Myocyte (in vitro differentiated cells): ENCODE measurements at regions not wholly inside any gene's neighbourhood (a gene's known extent, or its start where the extent isn't known, plus 50 kb on each side); places are given as distances from the start of the nearest gene placed in this dataset.

Experiments used
- DNase-seq: peaks from one replicate; pipeline ENCODE4 v3.0.0-alpha.2; 2012; ENCODE audit warnings: low read depth

DNA sequence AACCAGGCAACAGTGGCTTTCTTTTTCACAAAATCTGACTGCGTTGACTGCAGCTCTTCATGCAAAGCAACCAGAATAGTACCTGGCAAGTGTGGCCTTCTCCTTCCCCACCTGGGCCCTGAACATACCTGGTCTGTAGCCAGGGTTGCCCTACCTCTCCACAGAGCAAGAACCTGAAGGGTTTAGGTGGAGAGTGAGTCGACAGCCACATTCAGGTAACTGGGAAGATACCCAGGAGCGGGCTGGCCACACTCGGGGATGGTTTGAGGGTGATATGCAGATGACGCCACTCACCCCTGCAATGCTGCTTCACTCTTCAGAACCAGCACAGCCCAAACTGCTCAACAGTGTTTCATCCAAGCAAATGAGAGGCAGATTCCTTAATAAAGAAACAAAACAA, 117.3 kb downstream of the TTC32 start:
- no peak for DNase-seq

DNA sequence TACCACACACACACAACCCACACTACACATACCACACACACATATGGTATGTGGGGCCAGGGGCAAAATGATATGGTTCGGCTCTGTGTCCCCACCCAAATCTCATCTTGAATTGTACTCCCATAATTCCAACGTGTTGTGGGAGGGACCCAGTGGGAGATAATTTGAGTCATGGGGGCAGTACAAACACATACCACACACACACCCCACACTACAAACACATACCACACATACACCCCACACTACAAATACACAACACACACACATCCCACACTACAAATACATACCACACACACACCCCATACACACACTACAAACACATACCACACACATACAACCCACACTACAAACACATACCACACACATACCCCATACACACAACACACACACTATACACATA, 117.8 kb downstream of the TTC32 start:
- DNase-seq: no peak

DNA sequence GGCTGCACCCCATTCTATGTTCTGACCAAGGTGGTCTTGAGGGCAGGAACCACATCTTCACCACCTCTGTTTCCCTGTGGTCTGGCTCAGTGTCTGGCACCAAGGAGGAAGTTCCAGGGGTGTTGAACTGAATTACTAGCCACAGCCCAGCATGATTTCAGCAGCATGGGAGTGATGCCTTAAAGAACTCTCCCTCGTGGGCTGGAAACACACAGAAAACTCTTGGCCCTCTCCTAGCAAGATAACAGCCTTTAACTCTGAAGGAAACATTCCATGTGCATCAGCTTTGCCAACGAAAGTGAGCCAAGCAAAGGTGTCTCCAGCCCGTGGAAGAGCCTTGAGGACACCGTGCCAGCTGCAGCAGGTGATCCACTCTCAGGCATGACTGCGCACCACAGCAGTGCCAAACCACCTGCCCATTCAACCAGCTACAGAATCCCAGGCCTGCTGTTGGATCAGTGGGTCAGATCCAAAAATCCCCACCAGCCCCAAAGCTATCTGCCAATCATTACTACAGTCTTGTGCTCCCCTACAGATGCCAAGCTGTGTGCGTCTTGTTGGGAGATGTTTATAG, 124.8 kb downstream of the TTC32 start:
- DNase-seq: no peak

DNA sequence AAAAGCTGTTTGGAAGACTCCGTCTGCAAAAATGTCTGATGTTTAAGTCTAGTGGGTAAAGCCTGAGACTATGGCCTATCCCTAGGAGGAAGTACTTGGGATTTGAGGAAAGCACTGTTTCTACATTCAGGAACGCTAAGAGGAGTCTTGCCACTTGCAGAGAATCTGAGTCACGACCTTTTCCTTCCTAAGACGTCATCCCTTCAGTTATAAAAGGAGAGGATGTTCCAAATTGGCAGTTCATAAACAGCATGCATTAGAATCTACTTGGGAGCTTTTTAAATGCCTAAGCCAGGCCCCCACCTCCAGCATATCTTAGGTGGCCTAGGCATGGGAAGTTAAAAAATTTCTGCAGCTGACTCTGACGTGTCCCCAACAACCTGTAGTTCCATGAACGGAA, 125.9 kb downstream of the TTC32 start:
- no peak for DNase-seq

GRCh38 chr2:19775315-19775714, 126.5 kb downstream of the TTC32 start:
- no peak for DNase-seq

DNA sequence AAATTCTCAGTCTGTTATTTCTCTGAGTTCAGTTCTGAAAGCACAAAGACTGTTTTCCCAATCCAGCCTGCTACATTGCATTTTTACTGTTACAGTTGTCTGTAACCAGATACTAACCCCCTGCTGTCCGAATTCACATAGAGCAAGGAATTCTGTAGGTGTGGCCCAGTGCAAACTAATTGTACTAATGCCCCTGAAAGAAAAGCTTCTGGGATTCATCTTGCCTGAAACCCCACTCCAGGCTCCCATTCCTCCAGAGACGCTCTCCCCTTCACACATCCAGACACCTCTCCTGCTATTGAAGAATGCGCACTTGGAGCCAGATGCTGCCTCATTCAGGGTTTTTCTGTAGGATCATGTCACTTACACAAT, 127.0 kb downstream of the TTC32 start:
- DNase-seq: no peak

- DNase-seq: no peak
Measured at GRCh38 chr2:19772981-19773380, 128.8 kb downstream of the TTC32 start.

- no peak for DNase-seq
Measured at GRCh38 chr2:19769513-19769912, 132.3 kb downstream of the TTC32 start.

GRCh38 chr2:19767899-19768298, 133.9 kb downstream of the TTC32 start:
- DNase-seq: no peak

DNA sequence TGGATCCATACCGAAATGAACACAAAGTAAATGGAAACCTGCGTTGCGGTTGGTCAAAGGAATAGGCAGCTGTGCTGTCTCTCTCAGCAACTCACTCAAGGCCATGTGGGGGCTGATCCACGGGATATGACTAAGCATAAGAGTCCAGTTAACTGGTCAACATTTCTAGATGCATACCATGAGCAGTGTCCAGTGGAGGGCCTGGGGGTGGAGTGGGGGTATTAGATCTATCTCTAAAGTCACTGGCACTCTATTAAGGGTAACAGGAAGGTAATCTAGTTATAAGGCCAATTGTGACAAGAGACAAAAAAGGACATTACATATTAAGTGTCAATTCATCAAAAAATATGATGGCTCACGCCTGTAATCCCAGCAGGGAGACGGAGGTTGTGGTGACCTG, 136.8 kb downstream of the TTC32 start:
- no peak for DNase-seq

DNA sequence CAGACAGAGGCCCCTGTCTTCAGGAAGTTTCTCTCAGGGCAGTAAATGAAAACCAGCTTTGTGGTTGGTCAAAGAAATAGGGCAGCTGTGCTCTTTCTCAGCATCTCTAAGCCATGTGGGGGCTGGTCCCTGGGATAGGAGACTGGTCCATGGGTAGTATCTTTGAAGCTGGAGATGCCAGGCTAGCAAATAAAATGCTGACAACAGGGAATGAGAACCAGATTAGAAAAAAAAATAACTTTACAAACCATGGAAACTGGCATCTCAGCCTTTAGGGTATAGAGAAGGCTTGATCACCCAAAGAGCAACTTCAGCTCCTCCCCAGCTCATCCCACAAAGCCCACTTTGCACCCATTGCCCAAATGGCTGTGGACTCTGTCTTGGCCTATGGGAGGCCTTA, 138.1 kb downstream of the TTC32 start:
- DNase-seq: no peak

DNA sequence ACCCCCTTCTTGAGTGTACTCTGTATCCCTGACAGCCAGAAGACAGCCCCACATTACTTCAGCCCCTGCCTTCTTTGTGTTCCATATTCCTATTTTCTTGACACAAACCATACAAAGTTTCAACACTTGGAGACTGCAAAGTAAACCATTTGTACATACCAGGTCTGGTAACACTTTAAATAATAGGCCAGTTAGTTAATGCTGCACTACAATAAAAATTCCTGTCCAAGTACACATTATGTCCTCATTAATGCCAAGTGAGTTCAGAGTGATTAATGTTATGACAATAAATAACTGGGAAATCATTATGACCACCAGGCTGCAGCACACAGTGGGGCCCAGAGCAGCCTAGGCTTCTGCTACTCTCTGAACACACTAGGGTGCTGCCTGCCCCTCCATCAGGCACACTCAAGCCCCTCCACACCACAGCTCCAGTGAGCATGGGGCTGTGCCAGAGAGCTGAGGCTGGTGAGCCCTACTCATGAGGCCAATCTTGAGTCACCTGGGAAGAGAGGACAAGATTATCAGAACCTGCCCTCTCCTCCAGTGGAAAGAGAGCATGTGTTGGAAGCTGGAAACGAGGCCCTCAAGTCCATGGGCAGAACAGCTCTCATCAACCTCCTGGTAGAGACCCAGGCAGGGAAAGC, 138.7 kb downstream of the TTC32 start:
- no peak for DNase-seq

DNA sequence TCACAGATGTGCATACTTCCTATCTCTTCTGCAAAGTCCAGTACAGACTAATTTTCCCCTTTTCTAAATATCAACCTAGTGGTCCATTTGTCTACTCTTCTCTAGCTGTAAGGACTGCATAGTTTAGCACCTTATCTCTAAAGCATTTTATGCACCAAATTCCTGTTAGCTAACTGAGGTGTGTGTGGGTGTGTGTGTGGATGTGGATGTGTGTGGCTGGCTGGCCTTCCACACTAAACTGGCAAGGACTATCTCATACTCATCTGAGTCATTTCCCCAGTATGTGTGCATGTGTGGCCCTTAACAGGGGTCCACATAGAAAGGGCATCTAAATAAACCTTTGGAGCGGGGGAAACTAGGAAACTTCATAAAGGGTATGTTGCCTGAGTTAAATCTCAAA, 139.6 kb downstream of the TTC32 start:
- no peak for DNase-seq

- peak; percentile 33 for DNase-seq
Measured at GRCh38 chr2:19759880-19760279, 141.9 kb downstream of the TTC32 start.

GRCh38 chr2:19758658-19759057, 143.1 kb downstream of the TTC32 start:
- no peak for DNase-seq

DNA sequence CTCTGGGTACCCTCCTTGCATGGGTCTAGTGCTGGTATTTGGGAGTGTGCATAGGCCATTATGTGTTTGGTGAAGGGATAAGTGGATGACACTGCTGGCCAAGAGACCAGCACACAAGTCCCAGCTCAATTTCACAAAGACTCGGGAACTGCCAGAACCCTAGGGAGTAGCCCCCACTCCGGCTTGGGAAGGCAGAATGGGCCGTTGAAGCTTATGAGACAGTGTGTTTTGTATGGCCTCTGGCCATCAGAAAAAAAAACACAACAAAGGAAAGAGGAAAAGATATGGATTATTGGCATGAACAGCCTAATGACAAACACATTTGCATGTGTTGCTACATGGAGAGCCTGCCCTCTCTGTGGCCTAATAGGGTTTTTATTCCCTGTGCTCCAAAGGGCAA, 144.2 kb downstream of the TTC32 start:
- DNase-seq: no peak

DNA sequence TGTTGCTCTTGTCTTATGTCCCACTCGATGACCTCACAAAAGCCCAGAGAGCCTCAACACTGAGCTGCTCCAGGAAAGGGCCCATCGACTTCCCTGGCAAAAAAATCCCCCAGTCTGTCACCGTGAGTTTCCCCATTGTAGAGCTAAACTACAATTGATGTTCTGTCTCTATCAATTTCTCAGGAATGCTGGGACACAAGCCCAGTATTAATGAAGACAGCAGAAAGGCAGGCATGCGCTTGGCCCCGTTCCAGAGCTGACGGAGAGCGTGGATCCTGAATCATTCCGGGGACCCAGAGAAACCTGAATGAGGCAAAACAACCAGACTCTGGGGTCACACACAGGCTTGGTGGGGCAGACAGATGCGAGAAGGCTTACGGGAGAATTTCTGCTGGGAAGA, 146.9 kb downstream of the TTC32 start:
- no peak for DNase-seq

DNA sequence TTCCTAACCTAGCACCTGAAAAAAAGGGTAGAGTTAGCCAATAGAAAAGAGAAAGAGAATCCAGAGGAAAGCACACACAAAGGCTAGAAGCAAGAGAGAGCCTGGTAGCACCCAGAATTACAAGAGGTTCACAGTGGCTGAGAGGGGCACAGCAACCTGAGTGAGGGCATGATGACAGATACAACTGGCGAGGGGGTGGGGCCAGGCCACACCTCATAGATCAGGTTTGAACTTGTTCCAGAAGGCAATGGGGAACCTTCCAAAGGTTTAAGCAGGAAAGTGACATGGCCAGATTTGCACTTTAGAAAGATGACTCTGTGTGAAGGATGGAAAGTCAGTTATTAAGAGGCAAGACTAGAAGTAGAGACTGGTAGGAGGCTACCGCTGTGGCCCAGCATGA, 148.0 kb downstream of the TTC32 start:
- DNase-seq: no peak

DNA sequence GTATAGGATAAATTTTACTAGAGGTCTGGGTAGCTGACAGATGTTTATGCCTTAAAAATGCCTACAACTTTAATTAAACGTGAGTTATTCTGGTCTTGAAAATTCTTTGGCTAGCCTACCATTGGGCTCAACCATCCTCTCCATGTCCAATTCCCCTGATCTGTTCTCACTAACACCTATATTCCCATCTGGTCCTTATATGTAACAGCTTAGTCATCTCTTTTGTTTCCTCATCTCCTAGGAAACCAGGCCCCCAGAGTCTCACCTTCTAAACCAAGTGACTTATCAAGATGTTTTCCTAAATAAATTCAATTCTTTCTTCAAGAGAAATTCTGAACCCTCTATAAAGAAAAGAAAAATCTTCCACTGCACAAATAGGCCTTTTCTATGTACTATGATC, 148.5 kb downstream of the TTC32 start:
- no peak for DNase-seq

DNA sequence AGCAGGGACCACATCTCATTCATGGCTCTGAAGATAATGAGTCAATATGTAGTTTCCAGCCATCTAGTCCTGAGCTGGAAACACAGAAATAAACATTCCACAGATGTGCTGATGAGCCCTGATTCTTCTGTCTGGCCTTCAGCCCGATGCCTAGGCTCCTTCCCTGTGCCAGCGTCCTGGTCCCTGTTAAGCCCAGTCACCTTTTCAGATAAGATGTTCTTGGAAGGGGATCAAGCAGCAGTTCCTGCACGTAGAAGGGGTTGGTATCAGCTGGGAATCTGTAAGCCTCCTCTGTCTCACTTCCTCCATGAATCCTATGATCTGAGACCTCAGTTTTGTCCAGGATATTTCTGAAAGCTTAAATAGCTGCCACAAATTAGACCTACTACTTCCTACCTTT, 149.3 kb downstream of the TTC32 start:
- no peak for DNase-seq

DNA sequence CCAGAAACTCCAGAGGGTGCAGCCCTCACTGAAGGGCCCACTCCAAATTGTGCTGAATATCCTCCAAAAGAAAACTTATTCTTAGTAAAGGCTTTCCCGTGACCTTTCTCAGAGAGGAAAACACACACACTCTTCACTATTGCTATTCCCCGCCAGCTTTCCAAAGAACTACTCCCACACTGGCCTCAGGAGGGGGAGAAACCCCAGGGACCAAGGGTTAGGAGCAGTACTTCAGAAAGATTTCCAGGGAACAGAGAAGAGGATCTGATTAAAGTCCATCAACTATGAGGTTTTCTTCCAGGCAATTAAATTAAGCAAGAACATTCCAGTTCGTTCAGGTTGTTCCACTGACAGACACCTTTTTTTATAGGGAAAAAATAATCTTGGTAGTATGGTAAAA, 150.2 kb downstream of the TTC32 start:
- no peak for DNase-seq

DNA sequence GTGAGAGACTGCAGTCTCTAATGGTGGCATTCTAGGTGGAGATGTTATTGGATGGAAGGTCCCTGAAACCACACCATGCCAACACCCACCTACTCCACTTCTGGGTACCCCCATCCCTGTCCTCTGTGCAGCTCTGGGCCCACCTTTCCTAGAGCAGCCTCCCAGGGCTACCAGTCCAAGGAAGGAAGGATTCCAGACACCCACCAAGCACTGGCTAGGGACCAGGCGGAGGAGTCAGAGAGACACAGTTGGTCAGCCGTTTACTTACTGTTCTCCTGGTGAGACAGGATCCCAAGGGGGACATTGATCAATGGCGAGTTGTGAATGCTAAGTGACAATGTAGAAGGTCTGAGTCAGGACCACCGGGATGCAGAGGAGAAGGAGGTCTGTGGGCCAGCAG, 151.6 kb downstream of the TTC32 start:
- DNase-seq: no peak

DNA sequence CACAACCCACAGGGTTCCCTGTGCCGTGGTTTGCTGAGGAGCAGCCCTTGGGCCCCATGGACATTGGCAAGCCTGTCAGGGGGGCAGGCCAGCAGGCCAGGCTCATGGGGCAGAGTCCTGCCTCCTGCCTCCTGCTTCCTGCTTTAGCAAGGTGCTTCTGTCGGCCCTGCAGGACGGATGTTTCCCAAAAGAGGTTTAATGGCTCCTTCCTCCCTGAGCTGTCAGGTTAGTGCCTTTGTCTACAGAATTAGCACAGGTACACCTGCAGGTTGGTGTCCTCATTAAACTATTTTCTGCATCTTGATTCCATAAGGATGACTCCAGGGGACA, 152.3 kb downstream of the TTC32 start:
- DNase-seq: no peak
